Inferior parietal cortex (tissue), 1 donor: ENCODE measurements at regions not wholly inside any gene's neighbourhood (a gene's known extent, or its start where the extent isn't known, plus 50 kb on each side); places are given as distances from the start of the nearest gene placed in this dataset.

Experiments used
- DNase-seq: peaks from one replicate; pipeline ENCODE4 v3.0.0-alpha.2; 2016; ENCODE audit errors: extremely low spot score

DNA sequence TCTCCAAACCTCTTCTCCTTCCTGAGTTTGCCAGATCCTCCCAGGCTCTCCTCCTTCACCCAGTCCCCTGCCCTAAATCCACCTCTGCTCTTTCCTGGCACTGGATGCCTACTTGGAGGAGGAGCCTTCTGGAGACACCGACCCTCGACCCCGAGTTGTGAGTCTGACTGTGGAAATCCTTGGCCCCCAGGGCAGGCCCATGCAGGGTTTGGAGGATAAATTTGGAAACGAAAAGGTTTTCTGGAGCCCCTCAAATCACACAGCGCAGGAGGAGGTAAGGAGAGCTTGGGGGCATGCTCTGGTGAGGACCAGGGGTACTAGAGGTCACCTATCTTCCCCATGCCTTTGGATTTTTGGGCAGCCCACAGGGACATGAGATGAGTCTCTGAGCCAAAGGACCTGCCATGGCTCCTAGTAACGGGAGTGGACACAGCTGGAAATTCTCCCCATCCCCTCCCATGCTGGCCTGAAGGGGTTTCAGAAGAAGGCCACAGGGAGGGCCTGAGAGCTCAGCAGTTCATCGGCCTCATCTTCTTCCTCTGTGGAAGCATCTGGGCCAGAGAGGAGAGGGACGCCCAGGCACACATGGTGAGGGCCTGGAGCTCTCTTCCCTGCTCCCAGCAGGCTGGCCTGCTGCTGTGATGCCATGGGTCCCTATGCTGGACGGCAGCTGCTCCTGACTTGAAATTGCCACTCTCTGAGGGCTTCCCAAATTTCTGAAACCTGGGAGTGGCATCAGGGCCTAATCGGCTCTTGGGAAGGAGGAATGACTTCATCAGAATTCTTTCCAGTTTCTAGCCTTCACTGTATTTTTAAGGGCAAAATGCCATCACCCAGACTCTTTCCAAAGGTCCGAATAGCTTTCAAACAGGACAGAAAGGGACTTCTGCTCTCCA lies 68.6 kb upstream of the ITGA11 start:
- no peak for DNase-seq

DNA sequence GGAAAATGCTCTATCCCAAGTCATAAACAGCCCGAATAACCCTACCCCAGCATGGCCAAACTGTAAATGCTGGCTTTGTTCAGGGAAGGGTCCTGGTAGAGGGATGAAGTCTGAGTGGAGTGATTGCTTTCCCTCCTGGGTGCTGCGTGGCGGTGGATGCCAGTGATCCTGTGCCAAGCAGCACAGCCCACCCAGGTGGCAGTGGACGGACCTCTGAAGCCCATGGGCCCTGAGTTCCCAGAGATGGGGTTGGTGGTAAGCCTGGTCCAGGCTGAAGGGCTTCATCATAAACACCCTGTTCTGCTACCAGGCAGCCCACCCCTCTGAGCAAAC lies 69.3 kb upstream of the ITGA11 start:
- DNase-seq = no peak

DNA sequence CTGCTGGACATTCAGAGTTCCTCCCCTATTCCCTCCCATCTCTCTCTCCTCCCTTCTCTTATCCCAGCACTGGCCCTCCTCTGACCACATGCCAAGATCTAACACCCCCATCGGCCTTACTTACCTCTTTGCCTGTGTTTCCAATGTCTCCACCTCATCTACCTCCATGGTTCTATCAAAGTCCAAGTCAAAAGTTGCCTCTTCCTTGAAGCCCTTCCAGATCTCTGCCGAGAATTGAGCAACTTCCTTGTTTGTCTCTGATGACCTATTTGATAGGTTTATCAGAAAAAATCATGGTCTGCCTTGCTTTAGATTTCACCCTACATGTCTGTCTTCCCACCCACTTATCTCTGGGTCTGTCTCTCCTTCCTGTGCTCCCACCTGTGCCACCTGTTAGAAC lies 69.7 kb upstream of the ITGA11 start:
- DNase-seq = no peak

DNA sequence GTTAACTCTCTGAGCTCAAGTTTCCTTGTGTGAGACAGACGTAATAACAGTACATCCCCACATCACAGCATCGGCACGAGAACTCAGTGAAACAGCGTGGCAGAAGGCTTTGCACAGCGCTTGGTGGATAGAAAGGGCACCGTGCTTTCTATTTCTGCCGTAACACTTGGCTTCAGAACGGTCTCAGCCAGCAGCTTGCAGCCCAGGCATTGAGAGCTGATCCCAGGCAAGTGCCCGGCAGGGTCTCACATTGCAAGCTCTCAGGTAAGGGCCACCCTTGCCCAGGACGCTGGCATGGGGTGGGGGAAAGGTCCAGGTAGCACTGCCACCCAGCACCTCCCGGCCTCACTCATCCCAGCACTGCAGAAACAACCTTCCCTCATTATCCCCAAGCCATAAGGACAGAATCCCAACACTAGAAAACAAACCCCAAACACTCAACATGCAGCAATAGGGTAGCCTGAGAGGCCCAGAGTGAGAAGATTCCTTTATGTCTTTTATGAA lies 70.5 kb upstream of the ITGA11 start:
- no peak for DNase-seq

DNA sequence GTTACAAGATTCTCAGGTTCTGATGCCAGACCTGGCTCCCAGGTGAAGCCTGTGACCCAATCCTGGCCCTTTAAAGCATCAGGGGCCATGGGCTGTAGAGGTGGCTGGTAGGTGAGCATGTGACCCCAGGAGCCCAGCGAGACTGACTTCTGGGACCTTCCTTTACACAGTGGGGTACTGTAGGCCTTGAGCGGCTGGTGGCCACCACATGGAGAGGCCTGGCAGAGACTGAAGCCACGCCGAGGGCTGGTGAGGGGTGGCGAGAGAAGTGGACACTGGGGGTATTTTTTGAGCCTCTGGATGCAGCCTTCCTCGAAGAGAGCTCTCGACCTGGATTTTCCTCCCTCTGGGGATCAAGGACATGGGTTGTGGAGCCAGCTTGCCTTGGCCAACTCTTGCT lies 71.2 kb upstream of the ITGA11 start:
- DNase-seq = no peak

DNA sequence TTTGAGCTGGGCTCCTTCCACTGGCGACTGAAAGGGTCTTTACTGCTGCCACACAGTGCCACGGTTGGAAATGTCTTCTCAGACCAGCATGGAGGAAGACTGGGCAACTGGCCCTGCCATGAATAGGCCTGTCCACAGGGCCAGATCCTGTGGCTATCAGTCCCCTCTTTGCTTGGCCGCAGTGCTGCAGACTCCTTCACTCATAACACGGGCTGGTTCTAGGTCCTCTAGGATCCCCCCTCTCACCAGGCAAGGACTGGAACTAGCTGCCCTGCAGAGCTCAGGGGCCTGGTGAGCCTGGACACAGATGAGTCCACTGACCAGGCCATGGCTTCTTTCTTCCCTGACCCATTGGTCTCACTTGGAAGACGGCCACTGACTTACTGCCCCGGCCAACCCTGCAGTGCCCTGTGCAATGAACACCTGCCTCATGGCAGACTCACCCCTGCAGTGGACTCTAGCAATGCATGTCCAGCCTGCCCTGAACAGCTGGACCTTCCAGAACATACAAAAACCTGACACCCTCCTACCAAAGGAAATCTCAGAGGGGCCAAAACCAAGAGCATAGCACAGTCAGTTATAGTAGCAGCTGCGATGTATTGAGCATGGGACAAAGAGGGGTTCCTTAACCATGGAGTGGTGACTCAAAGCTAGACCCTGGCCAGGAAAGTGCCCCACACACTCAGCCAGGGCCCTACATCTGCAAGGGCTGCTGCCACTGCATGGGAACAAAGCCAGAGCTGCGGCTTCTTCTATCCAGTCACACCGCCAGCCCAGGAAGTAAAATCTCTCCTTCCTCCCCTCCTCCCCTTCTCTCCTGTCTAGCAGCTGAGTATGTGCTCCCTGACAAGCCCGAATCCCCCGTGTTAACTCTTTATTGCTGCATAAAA lies 72.1 kb upstream of the ITGA11 start:
- DNase-seq = no peak

DNA sequence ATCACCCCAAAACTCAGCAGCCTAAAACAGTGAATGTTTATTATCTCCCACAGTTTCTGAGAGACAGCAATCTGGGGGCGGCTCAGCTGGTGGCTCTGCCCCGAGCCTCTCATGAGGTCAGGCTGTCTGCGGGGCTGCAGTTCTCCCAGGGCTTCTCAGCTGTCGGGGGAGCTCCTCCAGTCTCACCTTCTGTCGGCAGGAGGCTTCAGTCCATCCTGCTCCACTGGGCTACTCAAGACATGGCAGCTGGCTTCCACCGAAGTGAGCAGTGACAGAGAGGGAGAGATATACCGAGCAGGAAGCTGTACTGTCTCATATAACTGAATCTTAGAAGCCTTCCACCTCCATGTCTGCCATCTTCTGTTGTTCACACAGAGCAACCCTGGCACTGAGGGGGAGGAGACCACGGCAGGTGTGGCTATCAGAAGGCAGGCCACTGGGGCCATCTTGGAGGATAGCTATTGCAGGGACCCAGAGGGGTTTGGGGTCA lies 72.8 kb upstream of the ITGA11 start:
- DNase-seq = no peak

DNA sequence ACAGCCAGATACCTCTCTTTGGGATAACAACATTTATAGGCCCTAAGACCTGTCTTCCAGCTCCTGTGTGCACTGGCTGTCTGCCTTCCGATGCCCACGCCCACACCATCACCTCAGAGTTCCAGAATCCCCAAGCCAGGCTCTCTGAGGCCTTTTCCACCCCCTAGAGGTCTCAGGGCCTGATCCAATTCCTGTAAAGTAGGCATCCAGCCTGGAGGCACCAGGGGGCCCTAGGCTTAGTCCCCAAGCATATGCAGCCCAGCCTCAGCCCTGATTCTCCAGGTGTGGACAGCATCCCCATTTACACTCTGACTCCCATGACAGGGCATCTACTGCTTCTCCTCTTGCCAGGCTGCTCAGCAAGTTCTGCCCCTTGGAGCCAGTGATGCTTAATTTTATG lies 72.7 kb upstream of the CORO2B start:
- DNase-seq = no peak

DNA sequence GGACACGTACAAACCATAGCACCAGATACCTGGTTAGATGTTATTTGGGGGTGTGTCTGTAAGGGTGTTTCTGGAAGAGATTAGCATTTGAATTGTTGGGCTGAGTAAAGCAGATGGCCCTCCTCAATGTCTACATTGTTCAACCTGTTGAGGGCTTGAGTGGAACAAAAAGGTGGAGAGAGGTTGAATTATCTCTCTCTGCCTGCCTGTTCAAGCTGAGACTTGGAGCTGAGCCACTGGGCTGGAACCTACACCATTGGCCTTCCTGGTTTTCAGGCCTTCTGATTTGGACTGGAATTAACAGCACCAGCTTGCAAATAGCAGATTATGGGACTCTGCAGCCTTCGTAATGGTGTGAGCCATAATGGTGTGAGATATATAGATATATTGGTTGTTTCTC lies 71.3 kb upstream of the CORO2B start:
- no peak for DNase-seq

DNA sequence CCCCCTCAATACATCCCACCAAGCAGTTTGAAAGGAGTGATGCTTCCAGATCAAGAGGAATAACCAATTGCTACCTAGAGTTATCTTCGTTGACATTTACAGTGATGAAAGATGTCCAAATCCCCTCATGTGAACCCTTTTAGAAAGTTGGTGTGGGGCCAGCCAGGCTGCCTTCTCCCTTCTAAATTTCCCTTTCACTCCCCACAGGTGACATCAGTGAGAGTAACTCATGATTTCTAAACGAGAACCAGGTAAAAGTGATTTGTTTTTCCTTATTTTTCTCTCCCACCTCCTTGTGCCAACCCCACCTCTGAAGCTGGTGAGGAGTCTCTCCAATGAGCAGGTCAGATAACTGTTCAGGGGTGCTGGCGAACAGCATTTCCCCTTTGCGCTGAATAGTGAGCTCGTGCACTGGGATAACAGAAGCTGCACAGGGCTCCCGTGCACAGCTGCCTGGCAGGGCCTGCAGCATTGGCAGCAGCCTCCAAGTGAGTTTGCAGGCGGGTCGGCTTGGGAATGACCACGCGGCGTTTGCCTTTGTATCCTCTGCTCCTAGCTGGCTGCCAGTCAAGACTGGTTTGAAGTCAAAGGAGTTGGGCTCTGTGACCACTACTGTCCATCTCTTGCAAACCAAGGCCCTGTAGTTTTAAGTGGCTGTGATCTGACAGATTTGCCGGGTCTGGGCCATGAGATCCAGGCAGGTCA lies 70.2 kb upstream of the CORO2B start:
- DNase-seq = no peak

DNA sequence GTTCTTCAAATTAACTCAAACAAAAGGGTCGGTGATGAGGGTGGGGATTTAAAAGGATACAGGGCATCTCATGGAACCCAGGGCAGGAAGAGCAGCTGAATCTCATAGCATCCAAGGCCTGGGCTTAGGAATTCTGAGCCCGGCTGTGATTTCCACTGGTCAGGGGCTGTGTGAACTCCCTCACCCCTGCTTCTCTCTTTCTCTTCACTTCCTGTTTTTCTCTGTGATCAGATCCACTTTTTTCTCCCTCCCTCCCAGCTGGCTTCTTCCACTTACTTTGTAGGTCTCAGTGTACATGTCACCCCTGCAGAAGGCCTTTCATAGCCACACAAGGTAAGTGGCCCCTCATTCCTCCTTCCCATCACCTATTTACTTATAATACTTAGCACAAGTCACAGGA lies 68.2 kb upstream of the CORO2B start:
- DNase-seq = no peak

DNA sequence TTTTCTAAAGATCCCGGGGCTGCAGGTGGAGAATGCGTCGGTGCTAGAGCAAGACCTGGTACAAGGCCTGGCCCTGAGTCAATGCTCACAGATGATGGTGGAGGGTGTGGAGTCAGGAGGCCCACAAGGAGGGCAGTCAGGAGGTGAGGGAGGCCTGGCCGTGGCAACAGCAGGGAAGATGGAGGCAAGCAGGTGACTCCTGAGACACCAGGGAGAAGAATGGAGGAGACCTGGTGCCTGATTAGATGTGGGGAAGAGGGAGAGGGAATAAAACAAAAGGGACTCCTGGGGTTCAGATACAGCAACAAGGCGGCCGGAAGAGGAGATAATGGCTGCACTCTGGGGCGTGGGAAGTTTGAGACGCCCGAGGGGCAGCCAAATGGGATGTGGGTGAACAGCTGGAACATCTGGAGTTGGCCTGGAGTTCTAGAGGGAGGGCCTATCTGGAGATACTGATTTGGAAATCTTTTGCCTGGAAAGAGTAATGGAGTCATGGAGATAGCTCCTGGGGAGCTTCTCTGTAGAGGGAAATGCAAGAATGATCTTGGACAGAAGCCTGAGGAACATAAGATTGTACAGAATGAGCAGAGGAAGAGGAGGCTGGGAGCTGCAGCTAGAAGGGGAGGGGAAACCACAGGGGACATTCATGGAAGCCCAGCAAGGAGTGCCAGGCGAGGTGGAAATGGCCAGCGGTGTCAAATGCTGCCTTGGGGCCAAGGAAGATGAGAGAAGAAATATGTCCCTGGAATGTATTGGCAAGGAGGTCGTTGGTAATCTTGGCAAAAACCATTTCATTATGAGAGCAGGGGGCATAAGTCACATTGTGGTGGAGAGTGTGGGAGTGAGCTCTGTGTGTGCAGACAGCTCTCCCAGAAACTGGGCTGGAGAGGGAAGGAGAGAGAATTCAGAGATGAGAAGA lies 67.5 kb upstream of the CORO2B start:
- DNase-seq = no peak

DNA sequence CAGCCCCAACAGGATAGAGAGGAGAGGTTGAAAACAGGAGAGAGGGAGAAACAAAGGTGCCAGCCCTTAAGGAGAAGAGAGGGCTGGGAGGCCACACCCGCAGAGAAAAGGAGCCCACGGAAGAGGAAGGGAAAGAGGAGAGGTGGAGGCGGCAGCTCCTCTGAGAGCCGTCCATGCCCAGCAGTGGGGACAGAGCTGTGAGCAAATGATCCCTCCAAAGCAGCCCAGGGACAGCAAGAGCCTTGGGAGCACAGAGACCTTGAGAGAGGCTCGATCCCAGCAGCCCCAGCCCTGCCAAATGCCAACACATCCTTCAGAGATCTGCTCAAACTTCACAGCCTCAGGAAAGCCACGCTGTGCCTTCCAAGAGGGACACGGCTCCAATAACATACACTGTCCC lies 66.7 kb upstream of the CORO2B start:
- DNase-seq = no peak

DNA sequence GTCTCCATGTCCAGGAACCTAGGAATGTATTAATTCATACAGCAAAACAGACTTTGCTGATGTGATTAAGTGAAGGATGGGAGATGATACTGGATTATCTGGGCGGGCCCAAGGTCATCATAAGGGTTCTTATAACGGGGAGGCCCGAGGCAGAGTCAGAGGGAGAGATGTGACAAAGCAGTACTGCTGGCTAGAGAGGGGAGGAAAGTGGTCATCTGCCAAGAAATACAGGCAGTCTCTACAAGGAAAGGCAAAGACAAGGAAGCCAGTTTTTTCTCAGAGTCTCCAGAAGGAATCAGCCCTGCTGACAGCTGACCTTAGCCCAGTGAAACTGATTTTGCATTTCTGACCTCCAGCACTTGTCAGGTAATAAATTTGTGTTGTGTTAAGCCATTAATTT lies 66.2 kb upstream of the CORO2B start:
- no peak for DNase-seq

DNA sequence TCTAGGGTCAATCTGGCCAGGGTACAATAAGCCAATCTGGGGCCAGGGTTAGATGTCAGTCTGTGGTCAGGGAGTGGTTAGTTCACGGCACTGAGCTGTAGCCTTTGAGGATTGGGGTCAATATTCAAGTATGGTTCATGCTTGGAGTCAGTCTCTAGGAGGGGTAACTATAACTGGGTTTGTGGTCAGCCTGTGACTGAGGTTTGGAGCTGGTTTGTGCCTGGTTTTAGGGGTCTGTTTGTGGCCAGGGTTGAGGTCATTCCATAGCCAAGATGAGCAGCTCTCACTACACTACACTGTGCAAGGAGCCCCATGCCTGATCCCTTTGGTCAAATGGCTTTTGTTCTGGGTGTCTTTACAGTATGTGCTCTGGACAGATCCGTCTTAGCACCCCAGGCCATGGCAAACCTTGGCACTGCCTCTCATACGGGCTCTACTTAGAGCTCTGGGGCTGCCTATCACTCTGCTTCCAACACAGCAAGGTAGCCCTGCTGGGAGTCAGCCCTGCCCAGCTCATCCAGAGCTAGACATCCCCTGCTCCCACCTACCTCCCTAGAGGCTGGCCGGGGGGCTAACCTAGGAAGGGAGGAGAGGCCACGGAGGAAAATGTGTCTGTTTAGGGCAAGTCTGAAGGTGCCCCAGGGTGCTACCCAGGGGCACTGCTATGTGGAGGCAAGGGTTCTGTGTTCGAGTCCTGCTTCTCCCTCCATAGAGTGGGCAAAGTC lies 63.3 kb upstream of the CORO2B start:
- DNase-seq = no peak

DNA sequence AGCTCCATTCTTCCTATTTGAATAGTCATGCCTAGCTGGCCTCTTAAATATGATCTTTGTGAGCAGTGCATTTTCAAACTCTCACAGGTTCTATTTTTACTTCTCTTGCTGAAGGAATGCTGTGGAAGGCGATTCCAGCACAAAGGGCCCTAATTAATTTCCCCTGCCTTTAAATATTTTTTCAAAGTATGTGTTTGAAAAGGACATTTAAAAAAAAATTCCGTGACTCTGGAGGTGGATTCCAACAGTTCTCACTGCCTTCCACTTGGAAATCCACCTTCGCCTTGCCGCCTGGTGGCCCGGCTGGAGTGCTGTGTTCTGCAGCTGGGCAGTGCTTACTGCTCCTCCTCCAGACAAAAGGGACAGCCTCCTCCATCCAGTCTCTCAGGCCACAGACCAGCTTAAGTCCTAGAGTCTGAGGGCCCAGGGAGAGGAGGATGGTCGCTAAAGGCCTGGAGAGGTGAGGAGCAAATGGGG lies 61.5 kb upstream of the CORO2B start:
- DNase-seq = no peak

DNA sequence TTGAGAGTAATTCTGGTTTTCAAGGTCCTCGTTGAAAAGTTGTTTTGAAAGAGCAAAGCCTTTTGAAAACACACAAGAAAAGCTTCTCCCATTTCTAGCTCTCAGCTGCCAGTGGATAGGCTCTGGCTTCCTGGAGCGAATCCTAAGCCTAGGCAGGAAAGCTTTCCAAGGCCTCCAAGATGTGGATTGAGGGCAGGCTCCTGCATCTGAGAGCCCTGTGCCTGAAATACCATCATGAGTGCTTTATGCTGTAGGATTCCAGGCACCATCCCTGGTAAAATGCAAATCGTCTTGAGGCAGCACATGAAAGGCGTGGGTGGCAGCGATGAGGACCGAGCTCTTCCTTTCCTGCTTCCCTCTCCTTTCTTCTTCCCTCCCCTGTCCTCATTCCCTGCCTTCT lies 60.7 kb upstream of the CORO2B start:
- DNase-seq = peak; percentile 27

DNA sequence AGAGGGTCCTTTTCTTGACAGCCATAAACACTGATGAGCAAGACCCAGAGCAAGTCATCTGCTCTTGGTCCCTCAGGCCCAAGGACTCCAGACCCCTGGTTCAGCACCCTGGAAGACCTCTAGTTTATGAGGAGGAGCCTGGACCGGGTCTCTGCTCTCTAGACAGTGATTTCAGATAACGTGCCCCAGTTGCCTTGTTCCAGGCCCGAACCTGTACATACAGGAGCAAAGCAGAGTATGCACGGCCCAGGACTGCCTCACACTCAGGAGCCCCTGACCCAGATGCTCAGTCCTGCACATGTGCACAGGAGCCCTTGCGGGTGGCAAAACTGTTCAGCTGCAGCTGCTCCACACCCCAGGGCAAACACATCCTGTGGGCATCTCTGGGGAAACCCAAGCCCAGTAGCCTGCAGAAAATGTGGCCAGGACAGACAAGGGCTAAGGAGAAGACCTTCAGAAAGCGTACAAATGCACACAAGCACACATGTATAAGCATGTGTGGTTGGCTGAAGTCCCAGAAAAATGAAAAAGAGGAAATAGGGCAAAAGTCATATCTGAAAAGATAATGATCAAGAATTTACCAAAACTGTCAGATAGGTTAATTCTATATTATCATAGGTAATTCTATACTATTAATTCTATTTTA lies 59.9 kb upstream of the CORO2B start:
- no peak for DNase-seq

DNA sequence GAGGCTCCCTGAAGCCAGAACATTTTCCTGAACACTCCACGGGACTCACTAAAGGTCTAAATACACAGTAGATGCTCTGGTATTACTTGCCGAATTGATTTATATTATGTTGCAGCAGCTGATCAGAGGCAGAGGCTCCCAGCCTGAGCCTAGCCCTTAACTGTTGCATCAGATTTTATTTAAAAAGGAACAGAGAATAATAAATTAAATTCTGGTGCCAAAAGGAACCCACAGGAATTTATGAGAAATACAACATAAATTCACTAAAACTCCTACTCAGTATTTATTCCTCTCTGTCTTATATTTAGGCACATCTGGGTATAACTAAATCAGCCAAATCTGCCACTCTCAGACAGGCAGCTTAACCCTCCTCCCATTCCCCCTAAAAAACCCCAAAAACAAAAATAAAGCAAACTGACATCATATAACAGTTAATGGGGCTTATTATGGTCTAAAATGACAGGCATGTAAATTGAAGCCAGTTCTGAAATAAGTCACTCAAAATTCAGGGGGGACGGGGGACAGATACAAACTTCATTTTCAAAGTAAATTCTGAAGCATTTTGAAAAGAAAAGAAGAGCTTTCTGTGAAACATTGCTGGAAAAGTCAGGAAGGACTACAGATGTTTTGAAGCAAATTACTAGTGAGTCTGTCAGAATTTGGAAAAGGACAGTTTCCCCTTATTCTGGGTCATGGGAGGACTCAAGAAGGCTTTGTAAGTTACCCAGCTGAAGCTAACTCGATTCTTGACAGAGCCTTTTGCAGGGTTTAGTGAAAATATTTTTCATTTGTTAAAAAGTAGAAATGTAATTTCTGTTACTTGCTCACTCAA lies 53.8 kb upstream of the CORO2B start:
- DNase-seq = no peak
